Lower leg skin (tissue), 3 donors: ENCODE measurements at regions not wholly inside any gene's neighbourhood (a gene's known extent, or its start where the extent isn't known, plus 50 kb on each side); places are given as distances from the start of the nearest gene placed in this dataset.

Experiments
- POLR2A ChIP-seq, 2 donors: fragments of 450-650 bp; IDR thresholded peaks; one replicate each; pipeline ENCODE4 v1.6.1; 2016 to 2017; ENCODE audit warnings: antibody characterized with exemption in 2 of 2, mild to moderate bottlenecking in 1 of 2, moderate library complexity in 1 of 2
- TF ChIP-seq, protein P1 (sequence below), 3 donors: fragments of 450-650 bp; IDR thresholded peaks; one replicate each; pipeline ENCODE4 v1.5.1; 2016; ENCODE audit warnings: antibody characterized with exemption in 3 of 3, mild to moderate bottlenecking in 3 of 3, moderate library complexity in 2 of 3

DNA sequence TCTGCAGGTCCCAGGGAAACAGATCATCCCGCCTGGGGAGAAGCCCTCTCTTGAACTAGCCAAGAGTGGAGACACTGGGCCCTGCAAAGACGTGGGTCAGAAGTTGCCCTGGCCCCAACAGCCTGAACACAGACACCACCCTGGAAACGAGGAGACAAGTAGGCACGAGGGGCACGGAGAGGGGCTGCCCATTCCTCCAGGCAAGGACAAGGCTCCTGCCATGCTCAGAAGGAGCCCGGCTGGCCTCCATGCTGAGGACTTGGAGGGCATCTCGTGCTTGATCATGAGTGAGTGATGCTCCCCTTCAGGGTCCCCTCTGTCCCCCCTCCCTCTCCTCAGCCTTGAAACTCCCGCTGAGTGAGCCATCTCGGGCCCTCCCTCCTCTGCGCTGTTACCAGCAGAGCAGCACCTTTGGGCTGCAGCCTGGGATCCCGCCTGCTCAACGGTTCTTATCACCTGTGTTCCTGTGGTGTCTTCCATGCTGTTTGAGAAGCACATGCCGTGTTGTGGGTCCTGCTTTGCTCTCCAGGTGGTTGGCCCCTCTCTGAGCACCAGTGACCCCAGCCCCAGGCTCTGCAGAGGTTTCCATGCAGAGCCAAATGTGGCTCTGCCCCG lies 544.3 kb downstream of the TCERG1L start:
- TF ChIP-seq, protein P1, sequence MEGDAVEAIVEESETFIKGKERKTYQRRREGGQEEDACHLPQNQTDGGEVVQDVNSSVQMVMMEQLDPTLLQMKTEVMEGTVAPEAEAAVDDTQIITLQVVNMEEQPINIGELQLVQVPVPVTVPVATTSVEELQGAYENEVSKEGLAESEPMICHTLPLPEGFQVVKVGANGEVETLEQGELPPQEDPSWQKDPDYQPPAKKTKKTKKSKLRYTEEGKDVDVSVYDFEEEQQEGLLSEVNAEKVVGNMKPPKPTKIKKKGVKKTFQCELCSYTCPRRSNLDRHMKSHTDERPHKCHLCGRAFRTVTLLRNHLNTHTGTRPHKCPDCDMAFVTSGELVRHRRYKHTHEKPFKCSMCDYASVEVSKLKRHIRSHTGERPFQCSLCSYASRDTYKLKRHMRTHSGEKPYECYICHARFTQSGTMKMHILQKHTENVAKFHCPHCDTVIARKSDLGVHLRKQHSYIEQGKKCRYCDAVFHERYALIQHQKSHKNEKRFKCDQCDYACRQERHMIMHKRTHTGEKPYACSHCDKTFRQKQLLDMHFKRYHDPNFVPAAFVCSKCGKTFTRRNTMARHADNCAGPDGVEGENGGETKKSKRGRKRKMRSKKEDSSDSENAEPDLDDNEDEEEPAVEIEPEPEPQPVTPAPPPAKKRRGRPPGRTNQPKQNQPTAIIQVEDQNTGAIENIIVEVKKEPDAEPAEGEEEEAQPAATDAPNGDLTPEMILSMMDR (IDR thresholded peaks at IDR 0.05): no peak
- TF ChIP-seq POLR2A (IDR thresholded peaks at IDR 0.05): no peak
